ENCODE measurements at regions not wholly inside any gene's neighbourhood (a gene's known extent, or its start where the extent isn't known, plus 50 kb on each side); places are given as distances from the start of the nearest gene placed in this dataset.

DNA sequence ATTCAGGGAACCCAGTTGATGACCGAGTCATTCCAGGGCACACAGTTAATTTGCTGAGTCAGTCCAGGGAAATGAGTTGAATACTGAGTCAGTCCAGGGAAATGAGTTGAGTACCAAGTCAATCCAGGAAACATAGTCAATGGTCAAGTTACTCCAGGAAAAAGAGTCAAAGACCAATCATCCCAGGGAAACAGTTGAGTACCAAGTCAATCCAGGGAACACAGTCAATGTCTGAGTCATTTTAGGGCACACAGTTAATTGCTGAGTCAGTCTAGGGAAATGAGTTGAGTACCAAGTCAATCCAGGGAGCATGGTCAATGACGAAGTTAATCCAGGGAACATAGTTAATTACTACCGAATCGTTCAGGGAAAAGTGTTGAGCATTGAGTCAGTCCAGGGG, 754.4 kb downstream of the NLGN4X start:
- TF ChIP-seq FOXK2 (IDR thresholded peaks at IDR 0.05) (no peak), LEF1 (IDR thresholded peaks at IDR 0.05; ENCODE audit: borderline replicate concordance) (no peak), SUZ12 (IDR thresholded peaks at IDR 0.05) (no peak), L3MBTL2 (conservative IDR thresholded peaks at IDR 0.05) (no peak), FOXM1 (IDR thresholded peaks at IDR 0.05; ENCODE audit: borderline replicate concordance) (no peak), SP1 (IDR thresholded peaks at IDR 0.05) (no peak), TARDBP (IDR thresholded peaks at IDR 0.05) (no peak), BHLHE40 (IDR thresholded peaks at IDR 0.05; ENCODE audit: borderline replicate concordance) (no peak), NFRKB (IDR thresholded peaks at IDR 0.05) (no peak), FOXA1 (IDR thresholded peaks at IDR 0.05) (no peak), HDGF (IDR thresholded peaks at IDR 0.05; ENCODE audit: borderline replicate concordance) (no peak), ARNT (IDR thresholded peaks at IDR 0.05) (no peak), ELF4 (IDR thresholded peaks at IDR 0.05) (no peak), ZNF384 (IDR thresholded peaks at IDR 0.05) (no peak), CTBP1 (IDR thresholded peaks at IDR 0.05; ENCODE audit: borderline replicate concordance) (no peak)
- TF ChIP-seq, protein P1, sequence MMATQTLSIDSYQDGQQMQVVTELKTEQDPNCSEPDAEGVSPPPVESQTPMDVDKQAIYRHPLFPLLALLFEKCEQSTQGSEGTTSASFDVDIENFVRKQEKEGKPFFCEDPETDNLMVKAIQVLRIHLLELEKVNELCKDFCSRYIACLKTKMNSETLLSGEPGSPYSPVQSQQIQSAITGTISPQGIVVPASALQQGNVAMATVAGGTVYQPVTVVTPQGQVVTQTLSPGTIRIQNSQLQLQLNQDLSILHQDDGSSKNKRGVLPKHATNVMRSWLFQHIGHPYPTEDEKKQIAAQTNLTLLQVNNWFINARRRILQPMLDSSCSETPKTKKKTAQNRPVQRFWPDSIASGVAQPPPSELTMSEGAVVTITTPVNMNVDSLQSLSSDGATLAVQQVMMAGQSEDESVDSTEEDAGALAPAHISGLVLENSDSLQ (IDR thresholded peaks at IDR 0.05) = no peak
- no peak for DNase-seq (ENCODE audit: extremely low spot score)
- POLR2A ChIA-PET = no interaction called here
- CTCF ChIA-PET = no interaction called here

DNA sequence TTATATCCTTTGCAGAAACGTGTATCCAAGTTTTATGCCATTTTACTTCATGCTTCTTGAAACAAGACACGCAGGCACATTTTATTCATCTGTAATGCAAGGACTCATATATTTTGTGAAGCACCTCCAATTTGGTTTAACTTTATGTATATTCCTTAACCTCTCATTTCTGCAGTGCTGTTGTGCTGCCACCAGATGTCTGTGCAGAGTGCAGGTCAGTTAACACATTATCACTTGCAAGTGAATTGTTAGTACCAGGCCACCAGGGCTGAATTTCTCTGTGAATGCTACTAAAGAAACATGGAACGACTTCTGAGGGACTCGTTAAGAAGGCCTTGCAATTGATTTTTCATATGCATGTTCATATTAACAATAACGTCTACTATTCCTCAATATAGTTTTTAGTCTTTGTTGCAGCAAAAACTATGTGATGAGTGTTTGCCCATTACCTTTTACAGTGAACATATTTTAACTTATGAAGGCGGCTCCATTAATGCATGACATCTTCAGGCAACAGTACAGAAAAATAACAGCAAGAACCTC, 770.3 kb downstream of the NLGN4X start:
- CTCF ChIA-PET = no interaction called here
- DNase-seq (ENCODE audit: extremely low spot score) = peak; percentile 4
- TF ChIP-seq SP1 (IDR thresholded peaks at IDR 0.05) (no peak), ARNT (IDR thresholded peaks at IDR 0.05) (no peak), HDGF (IDR thresholded peaks at IDR 0.05; ENCODE audit: borderline replicate concordance) (no peak), SUZ12 (IDR thresholded peaks at IDR 0.05) (no peak), L3MBTL2 (conservative IDR thresholded peaks at IDR 0.05) (no peak), FOXM1 (IDR thresholded peaks at IDR 0.05; ENCODE audit: borderline replicate concordance) (no peak), FOXA1 (IDR thresholded peaks at IDR 0.05) (no peak), FOXK2 (IDR thresholded peaks at IDR 0.05) (no peak), TARDBP (IDR thresholded peaks at IDR 0.05) (no peak), ELF4 (IDR thresholded peaks at IDR 0.05) (no peak), LEF1 (IDR thresholded peaks at IDR 0.05; ENCODE audit: borderline replicate concordance) (no peak)
- POLR2A ChIA-PET = no interaction called here

DNA sequence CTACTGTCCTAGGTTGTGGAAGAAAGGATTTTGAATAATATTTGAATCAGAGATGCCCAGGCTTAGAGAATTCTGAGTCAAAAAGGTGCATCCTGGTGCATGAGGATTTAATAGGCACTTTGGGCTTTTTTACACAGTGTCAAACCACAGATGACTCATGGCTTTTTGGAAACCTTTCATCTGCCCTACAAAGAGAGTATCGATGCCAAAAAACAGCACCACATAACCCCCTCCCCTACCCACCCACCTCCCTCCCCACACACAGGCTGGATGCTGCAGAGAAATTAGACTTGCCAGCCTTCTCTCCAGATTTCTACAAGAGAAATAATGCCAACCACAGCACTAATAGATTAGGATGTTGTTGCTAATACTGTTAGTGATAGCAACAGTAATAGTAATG, 779.3 kb downstream of the NLGN4X start:
- CTCF ChIA-PET = no interaction called here
- DNase-seq (ENCODE audit: extremely low spot score) = no peak
- POLR2A ChIA-PET = no interaction called here
- TF ChIP-seq NFRKB (IDR thresholded peaks at IDR 0.05) = no peak
- no peak for TF ChIP-seq TARDBP (IDR thresholded peaks at IDR 0.05)
- no peak for TF ChIP-seq FOXM1 (IDR thresholded peaks at IDR 0.05; ENCODE audit: borderline replicate concordance)
- TF ChIP-seq CTBP1 (IDR thresholded peaks at IDR 0.05; ENCODE audit: borderline replicate concordance) = no peak
- TF ChIP-seq LEF1 (IDR thresholded peaks at IDR 0.05; ENCODE audit: borderline replicate concordance) = no peak
- no peak for TF ChIP-seq FOXA1 (IDR thresholded peaks at IDR 0.05)
- TF ChIP-seq FOXK2 (IDR thresholded peaks at IDR 0.05) = no peak
- no peak for TF ChIP-seq L3MBTL2 (conservative IDR thresholded peaks at IDR 0.05)
- TF ChIP-seq ZNF384 (IDR thresholded peaks at IDR 0.05) = no peak

DNA sequence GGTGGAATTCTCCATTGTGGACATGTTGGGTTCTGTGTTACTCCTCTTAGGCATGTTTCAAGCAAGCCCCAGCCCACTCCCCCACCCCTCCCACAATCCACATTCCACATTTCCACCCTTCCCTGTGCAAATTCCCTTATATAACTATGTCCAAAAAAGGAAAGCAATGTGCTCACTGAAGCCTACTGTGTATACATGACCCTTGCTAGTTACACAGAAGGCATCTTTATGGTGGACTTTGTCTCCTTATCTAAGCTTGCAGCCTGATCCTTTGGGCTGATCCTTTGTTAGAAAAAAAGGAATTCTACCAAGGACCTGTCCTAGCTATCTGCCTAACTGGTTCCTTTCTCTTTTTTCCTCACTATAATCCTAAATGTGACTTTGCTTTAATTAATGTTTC, 796.8 kb downstream of the NLGN4X start:
- ChIA-PET CTCF (no interaction called here), POLR2A (no interaction called here)
- no peak for TF ChIP-seq SP1 (IDR thresholded peaks at IDR 0.05)
- no peak for TF ChIP-seq LEF1 (IDR thresholded peaks at IDR 0.05; ENCODE audit: borderline replicate concordance)
- TF ChIP-seq BHLHE40 (IDR thresholded peaks at IDR 0.05; ENCODE audit: borderline replicate concordance) = no peak
- TF ChIP-seq FOXA1 (IDR thresholded peaks at IDR 0.05) = no peak
- TF ChIP-seq TARDBP (IDR thresholded peaks at IDR 0.05) = no peak
- TF ChIP-seq L3MBTL2 (conservative IDR thresholded peaks at IDR 0.05) = no peak
- no peak for TF ChIP-seq ELF4 (IDR thresholded peaks at IDR 0.05)
- no peak for TF ChIP-seq FOXK2 (IDR thresholded peaks at IDR 0.05)
- TF ChIP-seq CTBP1 (IDR thresholded peaks at IDR 0.05; ENCODE audit: borderline replicate concordance) = no peak
- no peak for TF ChIP-seq HDGF (IDR thresholded peaks at IDR 0.05; ENCODE audit: borderline replicate concordance)
- TF ChIP-seq ZNF384 (IDR thresholded peaks at IDR 0.05) = no peak
- TF ChIP-seq ARNT (IDR thresholded peaks at IDR 0.05) = no peak
- DNase-seq (ENCODE audit: extremely low spot score) = no peak

DNA sequence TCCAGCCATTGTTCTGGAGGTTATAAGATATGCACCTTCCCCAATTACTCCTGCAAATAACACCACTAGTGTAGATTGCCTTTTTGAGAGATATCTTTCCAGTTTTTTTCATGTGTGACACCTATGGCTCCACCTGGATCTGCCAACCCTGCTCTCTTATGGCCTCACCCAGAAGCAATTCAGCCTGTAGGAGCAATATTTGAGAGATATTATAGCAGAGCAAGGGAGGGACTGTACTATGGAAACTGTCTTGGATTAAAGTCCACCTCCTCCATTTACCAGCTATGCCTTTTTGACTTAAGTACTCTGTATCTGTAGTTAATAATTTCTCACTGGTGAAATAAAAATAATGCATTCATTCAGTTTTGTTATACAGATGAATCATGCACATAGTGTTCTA, 803.5 kb downstream of the NLGN4X start:
- POLR2A ChIA-PET = no interaction called here
- CTCF ChIA-PET = no interaction called here
- no peak for TF ChIP-seq LEF1 (IDR thresholded peaks at IDR 0.05; ENCODE audit: borderline replicate concordance)
- TF ChIP-seq L3MBTL2 (conservative IDR thresholded peaks at IDR 0.05) = no peak
- TF ChIP-seq, protein P1 (IDR thresholded peaks at IDR 0.05) = no peak
- TF ChIP-seq SP1 (IDR thresholded peaks at IDR 0.05) = no peak
- TF ChIP-seq SUZ12 (IDR thresholded peaks at IDR 0.05) = no peak
- no peak for TF ChIP-seq FOXM1 (IDR thresholded peaks at IDR 0.05; ENCODE audit: borderline replicate concordance)
- no peak for TF ChIP-seq BHLHE40 (IDR thresholded peaks at IDR 0.05; ENCODE audit: borderline replicate concordance)
- TF ChIP-seq ARNT (IDR thresholded peaks at IDR 0.05) = no peak
- TF ChIP-seq ELF4 (IDR thresholded peaks at IDR 0.05) = no peak
- no peak for TF ChIP-seq NFRKB (IDR thresholded peaks at IDR 0.05)
- TF ChIP-seq ZNF384 (IDR thresholded peaks at IDR 0.05) = no peak
- TF ChIP-seq FOXA1 (IDR thresholded peaks at IDR 0.05) = no peak
- TF ChIP-seq CTBP1 (IDR thresholded peaks at IDR 0.05; ENCODE audit: borderline replicate concordance) = no peak
- no peak for TF ChIP-seq FOXK2 (IDR thresholded peaks at IDR 0.05)
- DNase-seq (ENCODE audit: extremely low spot score) = no peak

DNA sequence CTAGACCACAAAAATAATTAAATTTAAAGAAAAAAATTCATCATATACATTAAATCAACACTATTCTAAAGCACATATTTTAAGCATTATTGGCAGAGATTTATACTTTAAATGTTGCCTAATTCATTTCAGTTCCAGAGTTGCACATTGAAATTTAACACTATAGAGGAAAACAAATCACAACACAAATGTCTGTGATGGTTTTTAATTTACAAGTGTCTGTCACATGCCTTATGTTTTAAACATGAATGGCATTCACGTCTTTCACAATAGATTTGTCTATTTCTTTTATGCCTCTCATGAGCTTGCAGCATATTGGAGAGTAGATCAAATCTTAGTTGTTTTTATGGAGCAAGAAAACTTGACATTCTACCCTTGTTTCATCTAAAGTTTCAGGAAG, 811.3 kb downstream of the NLGN4X start:
- CTCF ChIA-PET = no interaction called here
- TF ChIP-seq BHLHE40 (IDR thresholded peaks at IDR 0.05; ENCODE audit: borderline replicate concordance) (no peak), ZNF384 (IDR thresholded peaks at IDR 0.05) (no peak), FOXK2 (IDR thresholded peaks at IDR 0.05) (no peak), HDGF (IDR thresholded peaks at IDR 0.05; ENCODE audit: borderline replicate concordance) (no peak), SUZ12 (IDR thresholded peaks at IDR 0.05) (no peak), TARDBP (IDR thresholded peaks at IDR 0.05) (no peak), LEF1 (IDR thresholded peaks at IDR 0.05; ENCODE audit: borderline replicate concordance) (no peak), SP1 (IDR thresholded peaks at IDR 0.05) (no peak), FOXM1 (IDR thresholded peaks at IDR 0.05; ENCODE audit: borderline replicate concordance) (no peak), L3MBTL2 (conservative IDR thresholded peaks at IDR 0.05) (no peak), NFRKB (IDR thresholded peaks at IDR 0.05) (no peak)
- TF ChIP-seq, protein P1 (IDR thresholded peaks at IDR 0.05) = no peak
- POLR2A ChIA-PET = no interaction called here
- DNase-seq (ENCODE audit: extremely low spot score) = no peak
